GM12878 (cell line): ENCODE measurements at regions not wholly inside any gene's neighbourhood (a gene's known extent, or its start where the extent isn't known, plus 50 kb on each side); places are given as distances from the start of the nearest gene placed in this dataset.

Experiments
- ATAC-seq: fragments of 200-7000 bp; cut with Tn5 transposase; 3 replicates; pipeline ENCODE4 v1.9.1; 2020; ENCODE audit warnings: mild to moderate bottlenecking, moderate library complexity
- BruUV-seq: library from RNA; stranded (reverse); fragments of 400-500 nt; replicated peaks from 2 replicates; lab custom pipeline; 2021; lab: Mats Ljungman, UMichigan
- CTCF ChIA-PET: fragments of 300-600 bp; sonication (Branson Sonifier 250); formaldehyde crosslinking; extraction: SDS; loops from one replicate; lab custom pipeline; 2021; ENCODE audit warnings: inconsistent platforms; lab: Yijun Ruan, JAX
- POLR2A ChIA-PET: fragments of 350-600 bp; formaldehyde crosslinking; extraction: SDS; loops from one replicate; lab custom pipeline; 2021; ENCODE audit warnings: inconsistent platforms; lab: Charles Lee
- RAD21 ChIA-PET: fragments of 300-600 bp; sonication (Branson Sonifier 250); formaldehyde crosslinking; loops from one replicate; lab custom pipeline; 2023; ENCODE audit warnings: antibody characterized with exemption; ENCODE audit not compliant: unreplicated experiment; lab: Charles Lee
- SMC1A ChIA-PET: fragments of 300-600 bp; sonication (Branson Sonifier 250); formaldehyde crosslinking; loops from one replicate; lab custom pipeline; 2023; ENCODE audit not compliant: unreplicated experiment, uncharacterized antibody; lab: Charles Lee
- DNase-seq: peaks from one replicate; pipeline ENCODE4 v3.0.0-alpha.2; 2011; ENCODE audit warnings: low read depth, low spot score
- FAIRE-seq: peaks from 3 replicates; lab custom pipeline; 2011; peaks lifted over from hg19 to GRCh38; lab: Jason Lieb, UNC
- H2AFZ ChIP-seq: 2 replicates; pipeline ENCODE4 v1.6.0; 2011; ENCODE audit warnings: low read depth, low read length, control low read depth; ENCODE audit not compliant: control insufficient read depth
- H3K27ac ChIP-seq: 2 replicates; pipeline ENCODE4 v1.5.1; 2011; ENCODE audit warnings: control low read depth; ENCODE audit not compliant: control insufficient read depth, insufficient read depth
- H3K27me3 ChIP-seq, 2 experiments: replicated peaks in 1 of 2; 2 replicates each; pipeline versions ENCODE4 v1.6.0 to v1.6.1; 2011; ENCODE audit warnings: low read length in 1 of 2; ENCODE audit not compliant: control insufficient read depth in 2 of 2, insufficient read depth in 2 of 2
- H3K36me3 ChIP-seq, 2 experiments: 2 replicates each; pipeline ENCODE4 v1.5.1; 2011; ENCODE audit warnings: low read length in 1 of 2; ENCODE audit not compliant: control insufficient read depth in 2 of 2, insufficient read depth in 2 of 2
- H3K4me1 ChIP-seq: 2 replicates; pipeline ENCODE4 v1.6.1; 2011; ENCODE audit warnings: mild to moderate bottlenecking, low read length, moderate library complexity, mixed read lengths; ENCODE audit not compliant: control insufficient read depth, insufficient read depth
- H3K4me2 ChIP-seq: 2 replicates; pipeline ENCODE4 v1.6.0; 2011; ENCODE audit warnings: control low read depth; ENCODE audit not compliant: control insufficient read depth, insufficient read depth
- H3K4me3 ChIP-seq: fragments of 200-600 bp; sonication (generic); 2 replicates; pipeline ENCODE4 v1.5.1; 2016
- H3K79me2 ChIP-seq: 2 replicates; pipeline ENCODE4 v1.6.0; 2011; ENCODE audit warnings: low read length; ENCODE audit not compliant: control insufficient read depth, insufficient read depth
- H3K9ac ChIP-seq: 2 replicates; pipeline ENCODE4 v1.8.0; 2011; ENCODE audit warnings: low read length, control low read depth, mixed read lengths; ENCODE audit not compliant: control insufficient read depth, insufficient read depth
- H3K9me3 ChIP-seq: replicated peaks from 3 replicates; pipeline ENCODE4 v1.5.1; 2011; ENCODE audit warnings: mild to moderate bottlenecking, low read length; ENCODE audit not compliant: control insufficient read depth, insufficient read depth
- H4K20me1 ChIP-seq: 2 replicates; pipeline ENCODE4 v1.6.0; 2011; ENCODE audit not compliant: control insufficient read depth, insufficient read depth
- CHD1 ChIP-seq: IDR thresholded peaks from 2 replicates; pipeline ENCODE4 v1.6.1; 2012; ENCODE audit warnings: low read depth, low read length, improper control_type of control experiment
- CHD2 ChIP-seq: IDR thresholded peaks from 2 replicates; pipeline ENCODE4 v1.6.1; 2011; ENCODE audit warnings: low read depth, low read length, improper control_type of control experiment, borderline replicate concordance
- E2F4 ChIP-seq: IDR thresholded peaks from 2 replicates; pipeline ENCODE4 v1.6.1; 2012; ENCODE audit warnings: low read depth, low read length, improper control_type of control experiment
- EP300 ChIP-seq, 2 experiments: fragments of 150-350 bp in 1 of 2; IDR thresholded peaks; 2 replicates each; pipeline ENCODE4 v1.6.1; 2011 to 2012; ENCODE audit warnings: low read depth in 2 of 2, low read length in 2 of 2, borderline replicate concordance in 1 of 2, improper control_type of control experiment in 1 of 2, inconsistent platforms in 1 of 2; ENCODE audit not compliant: control insufficient read depth in 1 of 2
- ETV6 ChIP-seq, 2 experiments: fragments of 450-650 bp in 1 of 2; IDR thresholded peaks in 1 of 2; conservative IDR thresholded peaks in 1 of 2; 2 replicates each; pipeline ENCODE4 v1.6.1; 2014; ENCODE audit warnings: antibody characterized with exemption in 1 of 2, borderline replicate concordance in 1 of 2, low read depth in 1 of 2, mild to moderate bottlenecking in 1 of 2, moderate library complexity in 1 of 2
- IKZF1 ChIP-seq: fragments of 450-650 bp; conservative IDR thresholded peaks from 2 replicates; pipeline ENCODE4 v1.6.1; 2017; ENCODE audit warnings: antibody characterized with exemption, mild to moderate bottlenecking
- IRF4 ChIP-seq: IDR thresholded peaks from 2 replicates; pipeline ENCODE4 v1.6.1; 2011; ENCODE audit warnings: low read depth, low read length
- IRF5 ChIP-seq: fragments of 450-650 bp; IDR thresholded peaks from 2 replicates; pipeline ENCODE4 v1.6.1; 2017; ENCODE audit warnings: borderline replicate concordance
- MAX ChIP-seq: IDR thresholded peaks from 2 replicates; pipeline ENCODE4 v1.6.1; 2012; ENCODE audit warnings: low read depth, low read length, improper control_type of control experiment
- MEF2A ChIP-seq: IDR thresholded peaks from 2 replicates; pipeline ENCODE4 v1.6.1; 2011; ENCODE audit warnings: low read depth, mild to moderate bottlenecking, low read length, moderate library complexity; ENCODE audit not compliant: insufficient read depth
- RBBP5 ChIP-seq: fragments of 200-600 bp; sonication (generic); conservative IDR thresholded peaks from 2 replicates; pipeline ENCODE4 v1.6.1; 2016
- SMC3 ChIP-seq: IDR thresholded peaks from 2 replicates; pipeline ENCODE4 v1.6.1; 2011; ENCODE audit warnings: low read length, improper control_type of control experiment, borderline replicate concordance
- TCF3 ChIP-seq: IDR thresholded peaks from 2 replicates; pipeline ENCODE4 v1.6.1; 2012; ENCODE audit warnings: low read depth, mild to moderate bottlenecking, low read length, borderline replicate concordance; ENCODE audit not compliant: insufficient read depth
- ZBTB33 ChIP-seq: fragments of 450-650 bp; IDR thresholded peaks from 2 replicates; pipeline ENCODE4 v1.6.1; 2017; ENCODE audit warnings: mild to moderate bottlenecking
- ZBTB4 ChIP-seq: fragments of 450-650 bp; formaldehyde crosslinking; IDR thresholded peaks from 2 replicates; pipeline ENCODE4 v1.4.0; 2022; ENCODE audit warnings: mild to moderate bottlenecking, moderate library complexity
- ZNF217 ChIP-seq: fragments of 450-650 bp; IDR thresholded peaks from 2 replicates; pipeline ENCODE4 v1.6.1; 2017; ENCODE audit warnings: antibody characterized with exemption, mild to moderate bottlenecking
- WGBS: methylation state at CpG from one replicate; pipeline ENCODE4 v1.1.6; 2016; ENCODE audit warnings: low lambda C conversion rate; ENCODE audit not compliant: insufficient replicate concordance, insufficient coverage; ENCODE audit errors: missing lambda C conversion rate; 5-methylcytosine and 5-hydroxymethylcytosine counted together
- in situ Hi-C: fragments of 300-500 bp; cut with MboI; formaldehyde crosslinking; loops from 9 replicates; pipeline ENCODE4 v1.14.3; 2018; ENCODE audit warnings: mixed read lengths
- intact Hi-C: fragments of 100-400 bp; cut with micrococcal nuclease; formaldehyde crosslinking; loops from one replicate; pipeline ENCODE4 v1.14.2; 2022; ENCODE audit not compliant: unreplicated experiment

GRCh38 chr11:116576526-116576925 lies 196.3 kb downstream of the BUD13 start:
- peaks cover 6 to 7% of the 10 kb centered on the region in 2 experiments for H3K27me3 ChIP-seq
- 0% methylated on average over 2 of the region's 2 CpGs for WGBS
- no peaks in the 10 kb centered on the region for H3K79me2 ChIP-seq
- ChIA-PET POLR2A (no interaction called here), SMC1A (no interaction called here), RAD21 (no interaction called here), CTCF (no interaction called here)
- FAIRE-seq (no peak), ATAC-seq (no peak), DNase-seq (no peak)
- TF ChIP-seq CHD1 (no peak), TCF3 (no peak), EP300 (IDR thresholded peaks at IDR 0.05; ENCODE audit: borderline replicate concordance in 1 of 2, control insufficient read depth in 1 of 2, low read depth in 2 of 2, low read length in 2 of 2) (no peak), MEF2A (no peak), IKZF1 (no peak), SMC3 (no peak), E2F4 (no peak), ZBTB4 (CRISPR knock-in tag) (no peak), ZNF217 (no peak), RBBP5 (no peak), CHD2 (no peak), ZBTB33 (no peak), IRF5 (no peak), ETV6 (conservative IDR thresholded peaks at IDR 0.05 in 1 of 2, IDR thresholded peaks at IDR 0.05 in 1 of 2; ENCODE audit: borderline replicate concordance in 1 of 2, low read depth in 1 of 2) (no peak), MAX (no peak), IRF4 (no peak)
- H3K4me2 ChIP-seq = no peak overlapping the region
- no peaks in the 10 kb centered on the region for H3K9me3 ChIP-seq
- H4K20me1 ChIP-seq = no peaks in the 10 kb centered on the region
- no peak overlapping the region for H3K9ac ChIP-seq
- no peaks in the 10 kb centered on the region for H3K36me3 ChIP-seq
- in situ Hi-C loops (no loop called here), intact Hi-C loops (no loop called here)
- no peak overlapping the region for H2AFZ ChIP-seq
- H3K27ac ChIP-seq = no peak overlapping the region
- no peak overlapping the region for H3K4me3 ChIP-seq
- no peaks in the 10 kb centered on the region for H3K4me1 ChIP-seq
- BruUV-seq = no TSS peak
